GM12878 (cell line): ENCODE measurements at regions not wholly inside any gene's neighbourhood (a gene's known extent, or its start where the extent isn't known, plus 50 kb on each side); places are given as distances from the start of the nearest gene placed in this dataset.

ENCODE experiments used
- BCL3 ChIP-seq: IDR thresholded peaks from 2 replicates; pipeline ENCODE4 v1.6.1; 2011; ENCODE audit warnings: borderline replicate concordance, low read depth, mild to moderate bottlenecking, moderate library complexity, low read length; ENCODE audit not compliant: insufficient read depth, poor library complexity, severe bottlenecking
- FOS ChIP-seq: IDR thresholded peaks from 3 replicates; pipeline ENCODE4 v1.6.1; 2011; ENCODE audit warnings: borderline replicate concordance; ENCODE audit not compliant: insufficient read length; ENCODE audit errors: extremely low read depth
- IRF5 ChIP-seq: fragments of 450-650 bp; IDR thresholded peaks from 2 replicates; pipeline ENCODE4 v1.6.1; 2017; ENCODE audit warnings: borderline replicate concordance
- NKRF ChIP-seq: fragments of 450-650 bp; conservative IDR thresholded peaks from 2 replicates; pipeline ENCODE4 v1.6.1; 2017; ENCODE audit warnings: mild to moderate bottlenecking, moderate library complexity
- PBX3 ChIP-seq: IDR thresholded peaks from 2 replicates; pipeline ENCODE4 v1.6.1; 2011; ENCODE audit warnings: mild to moderate bottlenecking, low read depth, low read length, moderate library complexity; ENCODE audit not compliant: insufficient replicate concordance
- POLR2A ChIP-seq: IDR thresholded peaks from 2 replicates; pipeline ENCODE4 v1.6.1; 2011; ENCODE audit warnings: low read depth, mild to moderate bottlenecking, low read length

GRCh38 chr11:69416762-69417698 is 64.4 kb upstream of the LINC01488 start (continued):
- no peak for TF ChIP-seq NKRF
- TF ChIP-seq BCL3, result no peak
- TF ChIP-seq POLR2A, result no peak
- TF ChIP-seq IRF5, result no peak
- no peak for TF ChIP-seq FOS
- no peak for TF ChIP-seq PBX3
- TF ChIP-seq, all 136 proteins: peak for 0
